Activated naive CD4-positive, alpha-beta T cell treated with anti-CD3 and anti-CD28 coated beads, Interleukin-2, amount 50 U/mL, for 24 hours (primary cell): ENCODE measurements at regions not wholly inside any gene's neighbourhood (a gene's known extent, or its start where the extent isn't known, plus 50 kb on each side); places are given as distances from the start of the nearest gene placed in this dataset.

Source experiments
- H3K27ac Mint-ChIP-seq: one replicate; pipeline ENCODE4 v1.8.0; 2021; ENCODE audit warnings: mild to moderate bottlenecking, mixed read lengths
- H3K27me3 Mint-ChIP-seq: one replicate; pipeline ENCODE4 v1.8.0; 2021; ENCODE audit warnings: mixed read lengths
- H3K36me3 Mint-ChIP-seq: one replicate; pipeline ENCODE4 v1.8.0; 2021; ENCODE audit warnings: mixed read lengths
- H3K4me1 Mint-ChIP-seq: one replicate; pipeline ENCODE4 v1.8.0; 2021; ENCODE audit warnings: mixed read lengths
- H3K4me3 Mint-ChIP-seq: one replicate; pipeline ENCODE4 v1.8.0; 2021; ENCODE audit warnings: mild to moderate bottlenecking, mixed read lengths
- H3K9me3 Mint-ChIP-seq: one replicate; pipeline ENCODE4 v1.8.0; 2021; ENCODE audit warnings: mixed read lengths

GRCh38 chr1:229951856-229952534, 115.0 kb upstream of the GALNT2 start:
- Mint-ChIP-seq H3K27me3 (no peaks in the 10 kb centered on the region), H3K4me1 (peaks cover 14% of the 10 kb centered on the region), H3K36me3 (no peaks in the 10 kb centered on the region), H3K27ac (no peak overlapping the region), H3K4me3 (no peak overlapping the region), H3K9me3 (no peaks in the 10 kb centered on the region)

- Mint-ChIP-seq H3K4me3 (no peak overlapping the region), H3K36me3 (peaks cover 4% of the 10 kb centered on the region), H3K27ac (no peak overlapping the region), H3K9me3 (peaks cover 6% of the 10 kb centered on the region), H3K27me3 (no peaks in the 10 kb centered on the region), H3K4me1 (peaks cover 19% of the 10 kb centered on the region)
These were observed 114.1 kb upstream of the GALNT2 start for GRCh38 chr1:229952670-229953520.

GRCh38 chr1:229953736-229954326, 113.2 kb upstream of the GALNT2 start:
- Mint-ChIP-seq H3K27me3 (no peaks in the 10 kb centered on the region), H3K9me3 (peaks cover 6% of the 10 kb centered on the region), H3K4me1 (peaks cover 19% of the 10 kb centered on the region), H3K27ac (peak overlapping the region; percentile 5), H3K4me3 (peak overlapping the region; percentile 11), H3K36me3 (peaks cover 4% of the 10 kb centered on the region)

GRCh38 chr1:229964281-229964680, 102.8 kb upstream of the GALNT2 start:
- H3K27ac Mint-ChIP-seq, result no peak overlapping the region
- no peak overlapping the region for H3K4me3 Mint-ChIP-seq
- no peaks in the 10 kb centered on the region for H3K4me1 Mint-ChIP-seq
- peaks cover 11% of the 10 kb centered on the region for H3K27me3 Mint-ChIP-seq
- H3K36me3 Mint-ChIP-seq, result no peaks in the 10 kb centered on the region
- no peaks in the 10 kb centered on the region for H3K9me3 Mint-ChIP-seq

GRCh38 chr1:229970714-229971113, 96.3 kb upstream of the GALNT2 start:
- no peak overlapping the region for H3K4me3 Mint-ChIP-seq
- peaks cover 2% of the 10 kb centered on the region for H3K27me3 Mint-ChIP-seq
- H3K9me3 Mint-ChIP-seq, result peaks cover 9% of the 10 kb centered on the region
- H3K36me3 Mint-ChIP-seq, result no peaks in the 10 kb centered on the region
- no peak overlapping the region for H3K27ac Mint-ChIP-seq
- peaks cover 6% of the 10 kb centered on the region for H3K4me1 Mint-ChIP-seq

DNA sequence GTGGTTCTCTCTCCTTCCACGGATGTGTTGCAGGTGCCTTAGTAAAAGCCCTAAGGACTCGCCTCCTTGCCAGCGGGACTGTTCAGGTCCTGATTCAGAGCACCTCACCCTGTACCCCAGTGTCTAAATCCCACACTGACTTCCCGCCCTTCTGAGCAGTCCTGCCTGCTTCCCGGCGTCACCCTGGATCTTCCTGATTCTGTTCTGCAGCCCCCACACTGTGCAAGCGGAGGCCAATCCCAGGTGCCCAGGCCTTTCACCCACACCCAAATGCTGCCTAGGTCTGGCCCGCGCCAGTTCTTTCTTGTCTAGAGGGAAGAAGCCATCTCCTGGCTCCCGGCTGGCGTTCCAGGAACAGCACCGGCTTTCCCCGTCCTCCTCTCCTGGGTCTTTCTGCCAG, 95.9 kb upstream of the GALNT2 start:
- Mint-ChIP-seq H3K27ac (no peak overlapping the region), H3K4me3 (no peak overlapping the region), H3K36me3 (no peaks in the 10 kb centered on the region), H3K9me3 (peaks cover 9% of the 10 kb centered on the region), H3K4me1 (peaks cover 6% of the 10 kb centered on the region), H3K27me3 (peaks cover 4% of the 10 kb centered on the region)

DNA sequence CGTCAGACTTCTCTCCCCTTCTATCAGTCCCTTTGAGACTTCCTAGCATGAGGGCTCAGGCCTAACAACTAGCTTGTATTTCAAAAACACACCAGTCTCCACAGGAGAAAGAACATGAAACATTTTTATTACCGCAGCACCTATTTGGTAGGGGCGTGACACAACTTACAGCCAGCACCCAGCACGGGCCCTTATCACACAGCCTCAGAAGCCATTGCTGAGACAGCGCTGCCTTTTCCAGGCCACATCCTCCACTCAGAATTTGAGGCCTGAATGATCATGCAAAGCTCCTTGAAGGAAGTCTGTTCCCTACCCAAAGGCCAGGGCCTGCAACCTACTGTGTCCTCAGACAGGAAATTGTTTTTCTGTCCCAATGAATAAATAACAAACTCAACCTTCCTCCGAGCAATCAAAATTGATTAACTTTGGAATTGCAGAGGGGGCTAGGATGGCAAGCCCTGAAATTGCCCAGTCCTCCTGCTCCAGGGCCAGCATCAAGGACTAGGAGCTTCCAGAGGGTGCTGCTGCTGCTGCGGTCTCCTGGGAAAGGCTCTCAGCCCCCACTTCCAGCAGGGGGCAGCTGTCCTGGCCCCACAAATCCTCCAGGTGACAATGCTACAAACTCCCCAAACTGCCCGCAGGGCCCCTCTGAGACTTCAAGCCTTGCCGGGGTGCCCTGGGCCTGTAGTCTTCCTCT, 94.3 kb upstream of the GALNT2 start:
- Mint-ChIP-seq H3K36me3 (no peaks in the 10 kb centered on the region), H3K4me1 (peaks cover 6% of the 10 kb centered on the region), H3K27me3 (peaks cover 3% of the 10 kb centered on the region), H3K9me3 (peaks cover 9% of the 10 kb centered on the region), H3K27ac (no peak overlapping the region), H3K4me3 (no peak overlapping the region)

GRCh38 chr1:229973297-229973612, 93.8 kb upstream of the GALNT2 start:
- Mint-ChIP-seq H3K27ac (no peak overlapping the region), H3K9me3 (peaks cover 9% of the 10 kb centered on the region), H3K4me1 (peaks cover 6% of the 10 kb centered on the region), H3K36me3 (no peaks in the 10 kb centered on the region), H3K4me3 (no peak overlapping the region), H3K27me3 (peaks cover 3% of the 10 kb centered on the region)

DNA sequence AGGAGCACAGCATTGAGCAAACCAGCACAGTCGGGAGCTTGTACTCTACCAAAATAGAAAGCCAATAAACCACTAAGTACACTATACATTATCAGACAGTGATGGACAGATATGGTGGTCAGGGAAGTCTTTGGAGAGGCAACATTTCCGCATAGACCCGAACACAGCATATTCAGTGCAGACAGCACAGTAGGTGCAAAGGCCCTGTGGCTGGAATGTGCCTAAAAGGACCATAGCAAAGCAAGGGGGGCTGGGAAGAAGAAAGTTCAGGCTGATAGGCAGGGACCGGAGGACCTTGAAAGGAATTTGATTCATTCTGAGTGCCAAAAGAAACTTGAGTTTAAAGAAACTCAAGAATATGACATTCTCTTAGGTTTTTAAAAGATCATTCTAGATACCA, 92.0 kb upstream of the GALNT2 start:
- Mint-ChIP-seq H3K4me3 (no peak overlapping the region), H3K27ac (no peak overlapping the region), H3K36me3 (no peaks in the 10 kb centered on the region), H3K4me1 (peaks cover 4% of the 10 kb centered on the region), H3K9me3 (peaks cover 9% of the 10 kb centered on the region), H3K27me3 (peaks cover 9% of the 10 kb centered on the region)

- peaks cover 7% of the 10 kb centered on the region for H3K9me3 Mint-ChIP-seq
- H3K27me3 Mint-ChIP-seq, result peaks cover 11% of the 10 kb centered on the region
- H3K4me1 Mint-ChIP-seq, result no peaks in the 10 kb centered on the region
- H3K27ac Mint-ChIP-seq, result no peak overlapping the region
- no peak overlapping the region for H3K4me3 Mint-ChIP-seq
- H3K36me3 Mint-ChIP-seq, result no peaks in the 10 kb centered on the region
These were observed 87.0 kb upstream of the GALNT2 start for GRCh38 chr1:229980009-229980408.

DNA sequence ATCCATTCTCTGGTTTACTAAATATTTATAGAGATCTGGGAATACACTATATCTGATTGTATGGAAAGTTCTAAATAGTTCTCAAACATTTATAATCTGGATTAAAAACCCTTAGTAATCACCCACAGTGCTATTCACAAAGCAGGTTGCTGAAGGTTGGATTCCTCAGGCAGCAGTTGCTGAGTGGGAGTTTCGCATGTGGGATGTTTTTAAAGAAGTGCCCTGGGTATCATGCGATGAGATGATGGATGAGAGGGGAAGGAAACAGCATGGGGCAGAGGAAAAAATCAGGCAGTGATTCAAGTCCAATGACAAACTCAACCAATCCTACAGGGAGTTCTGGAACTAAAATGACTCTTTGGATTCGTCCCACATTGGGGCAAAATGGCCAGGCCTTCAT, 85.3 kb upstream of the GALNT2 start:
- no peaks in the 10 kb centered on the region for H3K36me3 Mint-ChIP-seq
- peaks cover 8% of the 10 kb centered on the region for H3K27me3 Mint-ChIP-seq
- no peaks in the 10 kb centered on the region for H3K9me3 Mint-ChIP-seq
- no peak overlapping the region for H3K4me3 Mint-ChIP-seq
- no peak overlapping the region for H3K27ac Mint-ChIP-seq
- no peaks in the 10 kb centered on the region for H3K4me1 Mint-ChIP-seq

DNA sequence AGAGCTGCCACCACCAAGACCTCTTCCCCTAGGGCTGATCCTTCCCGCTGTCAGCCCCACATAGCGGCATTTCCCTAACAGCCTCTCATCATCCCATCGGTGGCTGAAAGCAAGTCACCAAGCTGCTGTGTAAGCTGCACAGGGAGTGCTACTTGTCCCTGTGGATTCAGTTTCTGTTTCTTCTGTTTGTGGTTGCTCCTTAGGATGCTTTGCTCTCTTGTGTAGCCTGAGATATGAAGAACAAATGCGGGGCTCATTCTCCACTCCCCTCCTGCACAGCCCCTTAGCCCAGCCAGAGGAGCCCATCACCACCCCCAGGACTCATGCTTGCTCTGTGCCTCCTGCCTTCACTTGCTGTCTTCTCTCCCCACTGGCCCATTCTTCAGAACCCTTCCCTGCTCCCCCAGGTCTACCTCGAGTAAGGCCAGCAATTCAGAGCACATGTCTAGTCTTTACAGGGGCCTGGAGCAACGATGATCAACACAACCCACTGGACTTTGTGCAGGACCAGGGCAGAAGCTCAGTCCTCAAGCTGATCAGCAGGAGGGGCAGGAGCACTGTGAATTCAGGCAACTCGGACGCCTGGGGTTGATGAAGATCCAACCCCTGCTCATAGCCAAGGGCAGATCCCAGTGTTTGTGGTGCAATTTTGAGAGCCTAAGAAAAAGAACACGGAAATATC, 82.6 kb upstream of the GALNT2 start:
- no peaks in the 10 kb centered on the region for H3K9me3 Mint-ChIP-seq
- H3K27me3 Mint-ChIP-seq, result peaks cover 4% of the 10 kb centered on the region

GRCh38 chr1:229984992-229985612, 81.9 kb upstream of the GALNT2 start:
- peaks cover 1% of the 10 kb centered on the region for H3K27me3 Mint-ChIP-seq
- no peaks in the 10 kb centered on the region for H3K36me3 Mint-ChIP-seq
- no peak overlapping the region for H3K27ac Mint-ChIP-seq
- H3K9me3 Mint-ChIP-seq, result no peaks in the 10 kb centered on the region
- no peaks in the 10 kb centered on the region for H3K4me1 Mint-ChIP-seq
- no peak overlapping the region for H3K4me3 Mint-ChIP-seq

More for the DNA sequence above, 82.6 kb upstream of the GALNT2 start:
- no peaks in the 10 kb centered on the region for H3K4me1 Mint-ChIP-seq
- H3K36me3 Mint-ChIP-seq, result no peaks in the 10 kb centered on the region
- H3K4me3 Mint-ChIP-seq, result no peak overlapping the region
- no peak overlapping the region for H3K27ac Mint-ChIP-seq

- Mint-ChIP-seq H3K4me1 (no peaks in the 10 kb centered on the region), H3K27ac (no peak overlapping the region), H3K4me3 (no peak overlapping the region), H3K9me3 (no peaks in the 10 kb centered on the region), H3K27me3 (no peaks in the 10 kb centered on the region), H3K36me3 (no peaks in the 10 kb centered on the region)
These were observed 81.4 kb upstream of the GALNT2 start for GRCh38 chr1:229985613-229986010.
